HEK293T (cell line): ENCODE measurements at regions not wholly inside any gene's neighbourhood (a gene's known extent, or its start where the extent isn't known, plus 50 kb on each side); places are given as distances from the start of the nearest gene placed in this dataset.

Experiments used
- CTCF ChIA-PET: fragments of 350-600 bp; formaldehyde crosslinking; extraction: SDS; loops from one replicate; lab custom pipeline; 2021; ENCODE audit warnings: antibody characterized with exemption, inconsistent platforms; lab: Yijun Ruan, JAX
- POLR2A ChIA-PET: fragments of 350-600 bp; formaldehyde crosslinking; extraction: SDS; loops from one replicate; lab custom pipeline; 2020; ENCODE audit warnings: antibody characterized with exemption, inconsistent platforms; lab: Yijun Ruan, JAX
- DNase-seq: peaks from one replicate; pipeline ENCODE4 v3.0.0; 2012; ENCODE audit warnings: mixed read lengths; ENCODE audit errors: extremely low spot score
- ARNT ChIP-seq: fragments of 450-650 bp; IDR thresholded peaks from 2 replicates; pipeline ENCODE4 v1.6.1; 2017; ENCODE audit warnings: mild to moderate bottlenecking
- BHLHE40 ChIP-seq: fragments of 450-650 bp; IDR thresholded peaks from 2 replicates; pipeline ENCODE4 v1.6.1; 2016; ENCODE audit warnings: mild to moderate bottlenecking, moderate library complexity, borderline replicate concordance
- CTBP1 ChIP-seq: fragments of 450-650 bp; IDR thresholded peaks from 2 replicates; pipeline ENCODE4 v1.6.1; 2016; ENCODE audit warnings: borderline replicate concordance
- ELF4 ChIP-seq: fragments of 450-650 bp; IDR thresholded peaks from 2 replicates; pipeline ENCODE4 v1.6.1; 2017; ENCODE audit warnings: antibody characterized with exemption
- FOXA1 ChIP-seq: fragments of 450-650 bp; IDR thresholded peaks from 2 replicates; pipeline ENCODE4 v1.6.1; 2016; ENCODE audit warnings: mild to moderate bottlenecking
- FOXK2 ChIP-seq: fragments of 450-650 bp; IDR thresholded peaks from 2 replicates; pipeline ENCODE4 v1.6.1; 2016; ENCODE audit warnings: mild to moderate bottlenecking
- FOXM1 ChIP-seq: fragments of 450-650 bp; IDR thresholded peaks from 2 replicates; pipeline ENCODE4 v1.6.1; 2017; ENCODE audit warnings: mild to moderate bottlenecking, borderline replicate concordance
- HDGF ChIP-seq: fragments of 450-650 bp; IDR thresholded peaks from 2 replicates; pipeline ENCODE4 v1.6.1; 2017; ENCODE audit warnings: antibody characterized with exemption, borderline replicate concordance
- L3MBTL2 ChIP-seq: fragments of 450-650 bp; conservative IDR thresholded peaks from 2 replicates; pipeline ENCODE4 v1.6.1; 2016; ENCODE audit warnings: mild to moderate bottlenecking
- LEF1 ChIP-seq: fragments of 450-650 bp; IDR thresholded peaks from 2 replicates; pipeline ENCODE4 v1.6.1; 2017; ENCODE audit warnings: mild to moderate bottlenecking, borderline replicate concordance
- NFRKB ChIP-seq: fragments of 450-650 bp; IDR thresholded peaks from 2 replicates; pipeline ENCODE4 v1.6.1; 2016; ENCODE audit warnings: mild to moderate bottlenecking, moderate library complexity
- PKNOX1 ChIP-seq: fragments of 450-650 bp; IDR thresholded peaks from 2 replicates; pipeline ENCODE4 v1.6.1; 2016
- SP1 ChIP-seq: fragments of 450-650 bp; IDR thresholded peaks from 2 replicates; pipeline ENCODE4 v1.6.1; 2017
- SUZ12 ChIP-seq: fragments of 450-650 bp; IDR thresholded peaks from 2 replicates; pipeline ENCODE4 v1.6.1; 2016; ENCODE audit warnings: mild to moderate bottlenecking
- TARDBP ChIP-seq: fragments of 450-650 bp; IDR thresholded peaks from 2 replicates; pipeline ENCODE4 v1.6.1; 2016
- ZNF384 ChIP-seq: fragments of 450-650 bp; IDR thresholded peaks from 2 replicates; pipeline ENCODE4 v1.6.1; 2016

GRCh38 chr5:87147441-87147840 lies 120.2 kb upstream of the RASA1 start:
- ChIA-PET CTCF (no interaction called here), POLR2A (no interaction called here)
- DNase-seq = no peak
- TF ChIP-seq TARDBP = no peak
- no peak for TF ChIP-seq ZNF384
- TF ChIP-seq CTBP1 = no peak
- no peak for TF ChIP-seq NFRKB
- no peak for TF ChIP-seq BHLHE40
- no peak for TF ChIP-seq SUZ12
- no peak for TF ChIP-seq LEF1
- no peak for TF ChIP-seq HDGF
- TF ChIP-seq FOXM1 = no peak
- TF ChIP-seq PKNOX1 = no peak
- no peak for TF ChIP-seq L3MBTL2
- no peak for TF ChIP-seq SP1
- TF ChIP-seq FOXA1 = no peak
- TF ChIP-seq FOXK2 = no peak
- no peak for TF ChIP-seq ARNT
- TF ChIP-seq ELF4 = no peak

DNA sequence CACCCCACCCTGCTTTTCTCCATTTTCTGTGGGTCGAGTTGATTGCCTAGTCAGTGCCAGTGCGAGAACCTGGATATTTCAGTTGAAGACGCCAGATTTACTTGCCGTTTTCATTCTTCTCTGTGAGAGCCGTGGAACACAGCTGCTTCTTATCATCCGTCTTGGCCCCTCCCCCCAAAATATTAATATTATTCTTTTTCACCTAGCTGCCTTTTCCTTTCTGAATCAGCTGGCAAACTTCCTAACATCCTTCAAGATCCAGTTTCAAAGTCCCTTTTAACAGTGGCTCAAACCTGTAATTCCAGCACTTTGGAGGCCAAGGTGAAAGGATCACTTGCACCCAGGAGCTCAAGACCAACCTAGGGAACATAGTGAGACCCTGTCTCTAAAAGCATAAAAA lies 117.1 kb upstream of the RASA1 start:
- POLR2A ChIA-PET = no interaction called here
- TF ChIP-seq BHLHE40 = no peak
- no peak for TF ChIP-seq NFRKB
- no peak for TF ChIP-seq SUZ12
- no peak for TF ChIP-seq TARDBP
- TF ChIP-seq HDGF = no peak
- no peak for TF ChIP-seq ZNF384

GRCh38 chr5:87151547-87151946 lies 116.1 kb upstream of the RASA1 start:
- no peak for DNase-seq
- POLR2A ChIA-PET = no interaction called here
- TF ChIP-seq ELF4 (no peak), L3MBTL2 (no peak), FOXM1 (no peak), SUZ12 (no peak), HDGF (no peak), ARNT (no peak), FOXK2 (no peak), SP1 (no peak), LEF1 (no peak), NFRKB (no peak), BHLHE40 (no peak), PKNOX1 (no peak), FOXA1 (no peak), CTBP1 (no peak), TARDBP (no peak)
- CTCF ChIA-PET = interaction anchor here (0.6 kb wide), 1 partner anchor 340 kb away, joined by 3 read pairs; no protein-coding TSS in a partner anchor

More for the DNA sequence above, 117.1 kb upstream of the RASA1 start:
- CTCF ChIA-PET = no interaction called here
- DNase-seq = no peak

DNA sequence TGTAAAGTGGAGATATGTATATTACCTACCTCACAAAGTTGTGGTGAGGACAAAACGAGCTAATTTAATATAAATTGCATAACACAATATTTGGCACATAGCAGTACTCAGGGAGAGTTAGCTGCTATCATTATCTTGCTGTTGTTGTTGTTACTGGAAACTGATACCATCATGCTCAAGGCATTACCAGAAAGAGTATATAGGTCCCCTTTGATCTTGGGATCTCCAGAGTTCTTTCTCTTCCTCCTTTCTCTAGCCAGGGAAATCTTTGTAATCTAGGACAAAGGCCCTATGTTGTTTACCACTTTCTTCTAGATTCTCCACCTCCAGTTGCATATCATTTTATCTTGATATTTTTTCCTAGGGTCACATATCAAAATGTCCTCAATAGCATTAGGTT lies 114.8 kb upstream of the RASA1 start:
- ChIA-PET POLR2A (no interaction called here), CTCF (no interaction called here)
- DNase-seq = no peak
- TF ChIP-seq TARDBP = no peak
- no peak for TF ChIP-seq L3MBTL2
- TF ChIP-seq FOXM1 = no peak
- no peak for TF ChIP-seq SP1
- TF ChIP-seq SUZ12 = no peak
- TF ChIP-seq PKNOX1 = no peak
- TF ChIP-seq CTBP1 = no peak
- TF ChIP-seq FOXA1 = no peak
- no peak for TF ChIP-seq ZNF384
- no peak for TF ChIP-seq LEF1
- no peak for TF ChIP-seq NFRKB
- no peak for TF ChIP-seq FOXK2

- TF ChIP-seq ELF4 (no peak), LEF1 (no peak), FOXM1 (no peak), ARNT (no peak), CTBP1 (no peak), FOXK2 (no peak), PKNOX1 (no peak)
- POLR2A ChIA-PET = no interaction called here
- CTCF ChIA-PET = no interaction called here
- DNase-seq = no peak
These were observed 113.5 kb upstream of the RASA1 start for GRCh38 chr5:87154191-87154590.

GRCh38 chr5:87155106-87155505 lies 112.6 kb upstream of the RASA1 start:
- DNase-seq = no peak
- POLR2A ChIA-PET = no interaction called here
- TF ChIP-seq FOXA1 (no peak), CTBP1 (no peak), PKNOX1 (no peak), HDGF (no peak), SP1 (no peak), ARNT (no peak), FOXM1 (no peak), FOXK2 (no peak), SUZ12 (no peak), ELF4 (no peak), ZNF384 (no peak), BHLHE40 (no peak)
- CTCF ChIA-PET = no interaction called here
